ENCODE measurements at regions not wholly inside any gene's neighbourhood (a gene's known extent, or its start where the extent isn't known, plus 50 kb on each side); places are given as distances from the start of the nearest gene placed in this dataset.

DNA sequence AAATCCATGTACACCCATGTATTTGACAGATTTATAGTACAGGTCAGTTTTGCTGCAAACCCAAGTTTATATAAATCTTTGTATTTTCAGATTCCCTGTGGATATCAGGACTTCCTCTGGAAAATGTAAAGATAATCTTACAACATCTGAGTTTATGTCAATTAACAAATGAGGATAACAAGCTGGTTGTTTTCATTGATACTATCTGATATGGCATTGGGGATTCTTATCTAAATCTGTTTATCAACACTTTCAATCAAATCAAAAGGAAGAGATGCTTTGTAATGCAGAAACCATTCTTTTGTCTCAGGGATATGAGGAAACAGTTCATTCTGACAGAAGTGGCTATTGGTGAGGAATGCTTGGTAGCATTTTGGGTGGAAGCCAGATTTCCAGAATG, 64.9 kb upstream of the FAM204A start:
- H2AFZ ChIP-seq (ENCODE audit: low read length), result no peak overlapping the region
- no peaks in the 10 kb centered on the region for H3K79me2 ChIP-seq (ENCODE audit: insufficient read depth, low read length)
- intact Hi-C loops (cut with micrococcal nuclease; ENCODE audit: unreplicated experiment), result no loop called here
- ChIA-PET CTCF (ENCODE audit: low intra/inter-chr PET ratio, low total read pairs) (no interaction called here), POLR2A (no interaction called here)
- no peaks in the 10 kb centered on the region for H3K4me1 ChIP-seq (ENCODE audit: insufficient read depth, low read length)
- DNase-seq (ENCODE audit: low spot score) (no peak), FAIRE-seq (no peak), ATAC-seq (no peak)
- H3K27ac ChIP-seq (ENCODE audit: extremely low read length, insufficient read depth, low read length), result no peak overlapping the region
- no peaks in the 10 kb centered on the region for H3K36me3 ChIP-seq (replicated peaks in 1 of 2; ENCODE audit: control insufficient read depth in 1 of 2, insufficient read depth in 2 of 2, low read length in 2 of 2)
- H3K9ac ChIP-seq (ENCODE audit: insufficient read depth, low read depth, low read length), result no peak overlapping the region
- peaks cover 4 to 35% of the 10 kb centered on the region in 2 experiments; a peak in 3 of 5 replicates for H3K27me3 ChIP-seq (ENCODE audit: control insufficient read depth in 1 of 2, insufficient read depth in 2 of 2, low read length in 2 of 2)
- H3K4me3 ChIP-seq (replicated peaks in 1 of 3; ENCODE audit: insufficient read depth in 1 of 3, low read depth in 2 of 3, low read length in 3 of 3), result no peak overlapping the region
- no TSS peak for BruUV-seq (replicated peaks)
- no peaks in the 10 kb centered on the region for H3K9me3 ChIP-seq (ENCODE audit: low read length)
- H3K4me2 ChIP-seq (ENCODE audit: low read depth, low read length), result no peak overlapping the region
- TF ChIP-seq SMAD3 (CRISPR knock-in tag; IDR thresholded peaks at IDR 0.05) (no peak), ZNF3 (CRISPR knock-in tag; IDR thresholded peaks at IDR 0.05) (no peak), TCF7 (IDR thresholded peaks at IDR 0.05; ENCODE audit: low read depth) (no peak), YY1 (IDR thresholded peaks at IDR 0.05; ENCODE audit: insufficient read depth, insufficient replicate concordance, low read depth, low read length) (no peak), ZSCAN21 (CRISPR knock-in tag; IDR thresholded peaks at IDR 0.05; ENCODE audit: borderline replicate concordance) (no peak), ZNF619 (CRISPR knock-in tag; IDR thresholded peaks at IDR 0.05) (no peak), ZNF670 (CRISPR knock-in tag; IDR thresholded peaks at IDR 0.05; ENCODE audit: borderline replicate concordance) (no peak), SNAI1 (CRISPR knock-in tag; IDR thresholded peaks at IDR 0.05; ENCODE audit: borderline replicate concordance) (no peak), MEIS1 (CRISPR knock-in tag; IDR thresholded peaks at IDR 0.05; ENCODE audit: borderline replicate concordance) (no peak), ATAD3A (CRISPR knock-in tag; IDR thresholded peaks at IDR 0.05) (no peak), ZNF543 (CRISPR knock-in tag; IDR thresholded peaks at IDR 0.05) (no peak), ZNF878 (CRISPR knock-in tag; IDR thresholded peaks at IDR 0.05) (no peak)
- TF ChIP-seq, protein P1, sequence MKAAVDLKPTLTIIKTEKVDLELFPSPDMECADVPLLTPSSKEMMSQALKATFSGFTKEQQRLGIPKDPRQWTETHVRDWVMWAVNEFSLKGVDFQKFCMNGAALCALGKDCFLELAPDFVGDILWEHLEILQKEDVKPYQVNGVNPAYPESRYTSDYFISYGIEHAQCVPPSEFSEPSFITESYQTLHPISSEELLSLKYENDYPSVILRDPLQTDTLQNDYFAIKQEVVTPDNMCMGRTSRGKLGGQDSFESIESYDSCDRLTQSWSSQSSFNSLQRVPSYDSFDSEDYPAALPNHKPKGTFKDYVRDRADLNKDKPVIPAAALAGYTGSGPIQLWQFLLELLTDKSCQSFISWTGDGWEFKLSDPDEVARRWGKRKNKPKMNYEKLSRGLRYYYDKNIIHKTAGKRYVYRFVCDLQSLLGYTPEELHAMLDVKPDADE (CRISPR knock-in tag; IDR thresholded peaks at IDR 0.05), result no peak
- in situ Hi-C loops (cut with HindIII; ENCODE audit: extremely low pct_ligation_motif_present, low pct_unique_long_range_greater_than_20kb), result no loop called here
- H4K20me1 ChIP-seq (ENCODE audit: insufficient read depth, low read length), result no peaks in the 10 kb centered on the region
